Head of caudate nucleus (tissue), 42 donors: ENCODE measurements at regions not wholly inside any gene's neighbourhood (a gene's known extent, or its start where the extent isn't known, plus 50 kb on each side); places are given as distances from the start of the nearest gene placed in this dataset.

Experiments used
- DNase-seq, 42 donors: peaks; one replicate each; pipeline versions ENCODE4 v3.0.0 to v3.0.0-alpha.2; 2020 to 2021; ENCODE audit warnings: mixed read lengths in 7 of 42
- intact Hi-C: fragments of 100-400 bp; cut with DNase I; formaldehyde crosslinking; loops from one replicate; pipeline ENCODE4 v1.15.0; 2022

GRCh38 chr1:217322834-217323233 is 308.1 kb downstream of the GPATCH2 start:
- DNase-seq, result peak in 3 of 42 donors; percentile 9 to 27 (median 10)
- intact Hi-C loops, result no loop called here

GRCh38 chr1:217315346-217315745 is 315.5 kb downstream of the GPATCH2 start:
- intact Hi-C loops, result no loop called here

GRCh38 chr1:217313096-217313495 is 317.8 kb downstream of the GPATCH2 start:
- no peak for DNase-seq
- intact Hi-C loops, result no loop called here

More at GRCh38 chr1:217315346-217315745, 315.5 kb downstream of the GPATCH2 start:
- no peak for DNase-seq

- peak in 22 of 42 donors; percentile 8 to 68 (median 28) for DNase-seq
- intact Hi-C loops, result no loop called here
Measured at GRCh38 chr1:217311766-217312165, 319.1 kb downstream of the GPATCH2 start.

- intact Hi-C loops, result no loop called here
- no peak for DNase-seq
Measured at GRCh38 chr1:217311269-217311668, 319.6 kb downstream of the GPATCH2 start.

GRCh38 chr1:217281332-217281731 is 349.6 kb downstream of the GPATCH2 start:
- intact Hi-C loops, result no loop called here

GRCh38 chr1:217275655-217276398 is 355.1 kb downstream of the GPATCH2 start:
- no peak for DNase-seq
- intact Hi-C loops, result no loop called here

More at GRCh38 chr1:217281332-217281731, 349.6 kb downstream of the GPATCH2 start:
- DNase-seq, result no peak

- intact Hi-C loops, result no loop called here
- DNase-seq, result no peak
Measured at GRCh38 chr1:217274927-217275654, 355.8 kb downstream of the GPATCH2 start.

- intact Hi-C loops, result no loop called here
- peak in 4 of 42 donors; percentile 4 to 18 (median 12) for DNase-seq
Measured at GRCh38 chr1:217274416-217274815, 356.5 kb downstream of the GPATCH2 start.

GRCh38 chr1:217273866-217274265 is 357.0 kb downstream of the GPATCH2 start:
- intact Hi-C loops, result no loop called here
- no peak for DNase-seq

- intact Hi-C loops, result no loop called here
- DNase-seq, result no peak
Measured at GRCh38 chr1:217272385-217272784, 358.5 kb downstream of the GPATCH2 start.

GRCh38 chr1:217270101-217270500 is 360.8 kb downstream of the GPATCH2 start:
- no peak for DNase-seq
- intact Hi-C loops, result no loop called here

- DNase-seq, result no peak
- intact Hi-C loops, result no loop called here
Measured at GRCh38 chr1:217268058-217268457, 362.8 kb downstream of the GPATCH2 start.

GRCh38 chr1:217261636-217262035 is 369.3 kb downstream of the GPATCH2 start:
- intact Hi-C loops, result no loop called here
- no peak for DNase-seq

GRCh38 chr1:217260676-217261075 is 370.2 kb downstream of the GPATCH2 start:
- DNase-seq, result no peak
- intact Hi-C loops, result no loop called here

GRCh38 chr1:217253985-217254384 is 376.9 kb downstream of the GPATCH2 start:
- intact Hi-C loops, result no loop called here
- DNase-seq, result no peak

GRCh38 chr1:217253351-217253750 is 377.5 kb downstream of the GPATCH2 start:
- intact Hi-C loops, result no loop called here
- DNase-seq, result no peak

- DNase-seq, result no peak
- intact Hi-C loops, result no loop called here
Measured at GRCh38 chr1:217251121-217251520, 379.8 kb downstream of the GPATCH2 start.

GRCh38 chr1:217249857-217250256 is 381.0 kb downstream of the GPATCH2 start:
- intact Hi-C loops, result no loop called here
- no peak for DNase-seq

- intact Hi-C loops, result no loop called here
- no peak for DNase-seq
Measured at GRCh38 chr1:217244971-217245370, 385.9 kb downstream of the GPATCH2 start.

- DNase-seq, result no peak
- intact Hi-C loops, result no loop called here
Measured at GRCh38 chr1:217240656-217241055, 390.2 kb downstream of the GPATCH2 start.
